ENCODE measurements at regions not wholly inside any gene's neighbourhood (a gene's known extent, or its start where the extent isn't known, plus 50 kb on each side); places are given as distances from the start of the nearest gene placed in this dataset.

GRCh38 chr22:22098457-22099193, 116.0 kb upstream of the TOP3B start:
- H3K27ac ChIP-seq (ENCODE audit: insufficient read depth, low read length, poor library complexity, severe bottlenecking) = no peak overlapping the region
- DNase-seq = no peak

GRCh38 chr22:22097727-22098228, 115.2 kb upstream of the TOP3B start:
- no peaks in the 10 kb centered on the region for H3K9me3 ChIP-seq (ENCODE audit: control insufficient read depth, low read length)
- H3K27me3 ChIP-seq (replicated peaks; ENCODE audit: control insufficient read depth, insufficient read depth, low read length, poor library complexity, severe bottlenecking) = no peaks in the 10 kb centered on the region
- DNase-seq = no peak
- H3K4me3 ChIP-seq (ENCODE audit: insufficient read depth, low read depth, low read length, poor library complexity, severe bottlenecking) = no peak overlapping the region
- H3K36me3 ChIP-seq (ENCODE audit: control insufficient read depth, insufficient read depth, low read length) = no peaks in the 10 kb centered on the region
- no peak overlapping the region for H3K27ac ChIP-seq (ENCODE audit: insufficient read depth, low read length, poor library complexity, severe bottlenecking)
- no peaks in the 10 kb centered on the region for H3K4me1 ChIP-seq (ENCODE audit: control insufficient read depth, insufficient read depth, low read length, poor library complexity, severe bottlenecking)

More at GRCh38 chr22:22098457-22099193, 116.0 kb upstream of the TOP3B start:
- no peaks in the 10 kb centered on the region for H3K36me3 ChIP-seq (ENCODE audit: control insufficient read depth, insufficient read depth, low read length)
- H3K9me3 ChIP-seq (ENCODE audit: control insufficient read depth, low read length) = no peaks in the 10 kb centered on the region
- no peaks in the 10 kb centered on the region for H3K27me3 ChIP-seq (replicated peaks; ENCODE audit: control insufficient read depth, insufficient read depth, low read length, poor library complexity, severe bottlenecking)
- no peaks in the 10 kb centered on the region for H3K4me1 ChIP-seq (ENCODE audit: control insufficient read depth, insufficient read depth, low read length, poor library complexity, severe bottlenecking)
- no peak overlapping the region for H3K4me3 ChIP-seq (ENCODE audit: insufficient read depth, low read depth, low read length, poor library complexity, severe bottlenecking)

GRCh38 chr22:22094921-22095320, 112.3 kb upstream of the TOP3B start:
- no peaks in the 10 kb centered on the region for H3K27me3 ChIP-seq (replicated peaks; ENCODE audit: control insufficient read depth, insufficient read depth, low read length, poor library complexity, severe bottlenecking)

GRCh38 chr22:22094514-22094913, 111.9 kb upstream of the TOP3B start:
- H3K27me3 ChIP-seq (replicated peaks; ENCODE audit: control insufficient read depth, insufficient read depth, low read length, poor library complexity, severe bottlenecking) = peaks cover 4% of the 10 kb centered on the region

More at GRCh38 chr22:22094921-22095320, 112.3 kb upstream of the TOP3B start:
- H3K36me3 ChIP-seq (ENCODE audit: control insufficient read depth, insufficient read depth, low read length) = no peaks in the 10 kb centered on the region
- H3K27ac ChIP-seq (ENCODE audit: insufficient read depth, low read length, poor library complexity, severe bottlenecking) = no peak overlapping the region
- no peaks in the 10 kb centered on the region for H3K4me1 ChIP-seq (ENCODE audit: control insufficient read depth, insufficient read depth, low read length, poor library complexity, severe bottlenecking)
- no peaks in the 10 kb centered on the region for H3K9me3 ChIP-seq (ENCODE audit: control insufficient read depth, low read length)
- no peak overlapping the region for H3K4me3 ChIP-seq (ENCODE audit: insufficient read depth, low read depth, low read length, poor library complexity, severe bottlenecking)
- no peak for DNase-seq

GRCh38 chr22:22093743-22094142, 111.2 kb upstream of the TOP3B start:
- DNase-seq = no peak
- Histone ChIP-seq H3K9me3 (ENCODE audit: control insufficient read depth, low read length) (no peaks in the 10 kb centered on the region), H3K27ac (ENCODE audit: insufficient read depth, low read length, poor library complexity, severe bottlenecking) (no peak overlapping the region), H3K4me1 (ENCODE audit: control insufficient read depth, insufficient read depth, low read length, poor library complexity, severe bottlenecking) (no peaks in the 10 kb centered on the region), H3K27me3 (replicated peaks; ENCODE audit: control insufficient read depth, insufficient read depth, low read length, poor library complexity, severe bottlenecking) (peaks cover 4% of the 10 kb centered on the region), H3K36me3 (ENCODE audit: control insufficient read depth, insufficient read depth, low read length) (no peaks in the 10 kb centered on the region), H3K4me3 (ENCODE audit: insufficient read depth, low read depth, low read length, poor library complexity, severe bottlenecking) (no peak overlapping the region)

More at GRCh38 chr22:22094514-22094913, 111.9 kb upstream of the TOP3B start:
- H3K4me3 ChIP-seq (ENCODE audit: insufficient read depth, low read depth, low read length, poor library complexity, severe bottlenecking) = no peak overlapping the region
- H3K36me3 ChIP-seq (ENCODE audit: control insufficient read depth, insufficient read depth, low read length) = no peaks in the 10 kb centered on the region
- no peaks in the 10 kb centered on the region for H3K4me1 ChIP-seq (ENCODE audit: control insufficient read depth, insufficient read depth, low read length, poor library complexity, severe bottlenecking)
- H3K9me3 ChIP-seq (ENCODE audit: control insufficient read depth, low read length) = no peaks in the 10 kb centered on the region
- H3K27ac ChIP-seq (ENCODE audit: insufficient read depth, low read length, poor library complexity, severe bottlenecking) = no peak overlapping the region
- DNase-seq = no peak

GRCh38 chr22:22092974-22093373, 110.4 kb upstream of the TOP3B start:
- peaks cover 4% of the 10 kb centered on the region for H3K27me3 ChIP-seq (replicated peaks; ENCODE audit: control insufficient read depth, insufficient read depth, low read length, poor library complexity, severe bottlenecking)
- DNase-seq = no peak
- H3K4me1 ChIP-seq (ENCODE audit: control insufficient read depth, insufficient read depth, low read length, poor library complexity, severe bottlenecking) = no peaks in the 10 kb centered on the region
- no peak overlapping the region for H3K27ac ChIP-seq (ENCODE audit: insufficient read depth, low read length, poor library complexity, severe bottlenecking)
- H3K4me3 ChIP-seq (ENCODE audit: insufficient read depth, low read depth, low read length, poor library complexity, severe bottlenecking) = no peak overlapping the region
- H3K9me3 ChIP-seq (ENCODE audit: control insufficient read depth, low read length) = no peaks in the 10 kb centered on the region
- no peaks in the 10 kb centered on the region for H3K36me3 ChIP-seq (ENCODE audit: control insufficient read depth, insufficient read depth, low read length)

GRCh38 chr22:22092101-22092500, 109.5 kb upstream of the TOP3B start:
- Histone ChIP-seq H3K4me3 (ENCODE audit: insufficient read depth, low read depth, low read length, poor library complexity, severe bottlenecking) (no peak overlapping the region), H3K9me3 (ENCODE audit: control insufficient read depth, low read length) (no peaks in the 10 kb centered on the region)
- no peak for DNase-seq

GRCh38 chr22:22091400-22091878, 108.9 kb upstream of the TOP3B start:
- Histone ChIP-seq H3K4me1 (ENCODE audit: control insufficient read depth, insufficient read depth, low read length, poor library complexity, severe bottlenecking) (no peaks in the 10 kb centered on the region), H3K27ac (ENCODE audit: insufficient read depth, low read length, poor library complexity, severe bottlenecking) (no peak overlapping the region), H3K27me3 (replicated peaks; ENCODE audit: control insufficient read depth, insufficient read depth, low read length, poor library complexity, severe bottlenecking) (peaks cover 4% of the 10 kb centered on the region), H3K36me3 (ENCODE audit: control insufficient read depth, insufficient read depth, low read length) (no peaks in the 10 kb centered on the region), H3K9me3 (ENCODE audit: control insufficient read depth, low read length) (no peaks in the 10 kb centered on the region), H3K4me3 (ENCODE audit: insufficient read depth, low read depth, low read length, poor library complexity, severe bottlenecking) (no peak overlapping the region)
- DNase-seq = no peak

More at GRCh38 chr22:22092101-22092500, 109.5 kb upstream of the TOP3B start:
- Histone ChIP-seq H3K36me3 (ENCODE audit: control insufficient read depth, insufficient read depth, low read length) (no peaks in the 10 kb centered on the region), H3K4me1 (ENCODE audit: control insufficient read depth, insufficient read depth, low read length, poor library complexity, severe bottlenecking) (no peaks in the 10 kb centered on the region), H3K27me3 (replicated peaks; ENCODE audit: control insufficient read depth, insufficient read depth, low read length, poor library complexity, severe bottlenecking) (peaks cover 4% of the 10 kb centered on the region), H3K27ac (ENCODE audit: insufficient read depth, low read length, poor library complexity, severe bottlenecking) (no peak overlapping the region)

- peaks cover 4% of the 10 kb centered on the region for H3K27me3 ChIP-seq (replicated peaks; ENCODE audit: control insufficient read depth, insufficient read depth, low read length, poor library complexity, severe bottlenecking)
- no peak overlapping the region for H3K4me3 ChIP-seq (ENCODE audit: insufficient read depth, low read depth, low read length, poor library complexity, severe bottlenecking)
- DNase-seq = no peak
- H3K27ac ChIP-seq (ENCODE audit: insufficient read depth, low read length, poor library complexity, severe bottlenecking) = no peak overlapping the region
- H3K4me1 ChIP-seq (ENCODE audit: control insufficient read depth, insufficient read depth, low read length, poor library complexity, severe bottlenecking) = no peaks in the 10 kb centered on the region
- no peaks in the 10 kb centered on the region for H3K9me3 ChIP-seq (ENCODE audit: control insufficient read depth, low read length)
- no peaks in the 10 kb centered on the region for H3K36me3 ChIP-seq (ENCODE audit: control insufficient read depth, insufficient read depth, low read length)
Measured at GRCh38 chr22:22090650-22091399, 108.2 kb upstream of the TOP3B start.

Measured in effector memory CD4-positive, alpha-beta T cell (primary cell).